Liver (tissue), 8 donors: ENCODE measurements at regions not wholly inside any gene's neighbourhood (a gene's known extent, or its start where the extent isn't known, plus 50 kb on each side); places are given as distances from the start of the nearest gene placed in this dataset.

Experiments used
- DNase-seq: peaks from one replicate; pipeline ENCODE4 v3.0.0-alpha.2; 2017; ENCODE audit warnings: low spot score
- H3K27ac ChIP-seq, 2 donors: one replicate each; pipeline ENCODE4 v1.7.0; 2013; ENCODE audit warnings: inconsistent platforms in 2 of 2, low read length in 2 of 2, control low read depth in 1 of 2, low read depth in 1 of 2, mild to moderate bottlenecking in 1 of 2
- H3K27me3 ChIP-seq, 4 donors: one replicate each; pipeline versions ENCODE4 v1.6.1 to v1.7.0; 2013; ENCODE audit warnings: low read length in 3 of 4, inconsistent platforms in 1 of 4, mild to moderate bottlenecking in 1 of 4, moderate library complexity in 1 of 4; ENCODE audit not compliant: control insufficient read depth in 4 of 4, insufficient read depth in 4 of 4
- H3K36me3 ChIP-seq, 4 donors: one replicate each; pipeline versions ENCODE4 v1.6.1 to v1.7.0; 2013; ENCODE audit warnings: low read length in 3 of 4, mild to moderate bottlenecking in 3 of 4, low read depth in 1 of 4, moderate library complexity in 1 of 4; ENCODE audit not compliant: control insufficient read depth in 4 of 4, insufficient read depth in 3 of 4
- H3K4me1 ChIP-seq, 4 donors: one replicate each; pipeline versions ENCODE4 v1.6.1 to v1.7.0; 2013; ENCODE audit warnings: low read length in 3 of 4, mild to moderate bottlenecking in 3 of 4, moderate library complexity in 1 of 4; ENCODE audit not compliant: control insufficient read depth in 4 of 4, insufficient read depth in 4 of 4
- H3K4me3 ChIP-seq, 3 donors: one replicate each; pipeline versions ENCODE4 v1.6.1 to v1.7.0; 2013; ENCODE audit warnings: low read length in 3 of 3, control low read depth in 1 of 3, low read depth in 1 of 3, mild to moderate bottlenecking in 1 of 3
- H3K9ac ChIP-seq, 2 donors: one replicate each; pipeline ENCODE4 v1.7.0; 2013; ENCODE audit warnings: low read length in 2 of 2, mild to moderate bottlenecking in 2 of 2, moderate library complexity in 2 of 2, control low read depth in 1 of 2, low read depth in 1 of 2
- H3K9me3 ChIP-seq, 4 donors: one replicate each; pipeline versions ENCODE4 v1.6.1 to v1.7.0; 2013; ENCODE audit warnings: low read length in 3 of 4; ENCODE audit not compliant: control insufficient read depth in 4 of 4
- ATF3 ChIP-seq: IDR thresholded peaks from 2 replicates; pipeline ENCODE4 v1.6.1; 2016; ENCODE audit warnings: antibody characterized with exemption
- EGR1 ChIP-seq, 2 donors: IDR thresholded peaks; 2 replicates each; pipeline ENCODE4 v1.6.1; 2016 to 2018; ENCODE audit warnings: antibody characterized with exemption in 2 of 2, low read depth in 2 of 2
- FOXA1 ChIP-seq: IDR thresholded peaks from 2 replicates; pipeline ENCODE4 v1.6.1; 2016; ENCODE audit warnings: antibody characterized with exemption
- FOXA2 ChIP-seq: IDR thresholded peaks from 2 replicates; pipeline ENCODE4 v1.6.1; 2016; ENCODE audit warnings: antibody characterized with exemption
- GABPA ChIP-seq, 2 donors: IDR thresholded peaks in 1 of 2; conservative IDR thresholded peaks in 1 of 2; 2 replicates each; pipeline ENCODE4 v1.6.1; 2016; ENCODE audit warnings: antibody characterized with exemption in 2 of 2, mild to moderate bottlenecking in 1 of 2, moderate library complexity in 1 of 2
- HNF4A ChIP-seq, 2 donors: conservative IDR thresholded peaks; 2 replicates each; pipeline ENCODE4 v1.6.1; 2016; ENCODE audit warnings: antibody characterized with exemption in 2 of 2, mild to moderate bottlenecking in 2 of 2
- HNF4G ChIP-seq: IDR thresholded peaks from 2 replicates; pipeline ENCODE4 v1.6.1; 2016; ENCODE audit warnings: antibody characterized with exemption
- JUND ChIP-seq, 2 donors: IDR thresholded peaks; 2 replicates each; pipeline ENCODE4 v1.6.1; 2016; ENCODE audit warnings: antibody characterized with exemption in 2 of 2
- MAX ChIP-seq: IDR thresholded peaks from 2 replicates; pipeline ENCODE4 v1.6.1; 2016; ENCODE audit warnings: antibody characterized with exemption
- NR2F2 ChIP-seq: IDR thresholded peaks from 2 replicates; pipeline ENCODE4 v1.6.1; 2016; ENCODE audit warnings: antibody characterized with exemption
- RXRA ChIP-seq, 2 donors: IDR thresholded peaks; 2 replicates each; pipeline ENCODE4 v1.6.1; 2017 to 2018; ENCODE audit warnings: antibody characterized with exemption in 2 of 2, mild to moderate bottlenecking in 1 of 2
- SP1 ChIP-seq: IDR thresholded peaks from 2 replicates; pipeline ENCODE4 v1.6.1; 2018; ENCODE audit warnings: antibody characterized with exemption, mild to moderate bottlenecking
- TAF1 ChIP-seq: conservative IDR thresholded peaks from 2 replicates; pipeline ENCODE4 v1.6.1; 2016; ENCODE audit warnings: antibody characterized with exemption, mild to moderate bottlenecking
- YY1 ChIP-seq: IDR thresholded peaks from 2 replicates; pipeline ENCODE4 v1.6.1; 2016; ENCODE audit warnings: antibody characterized with exemption, mild to moderate bottlenecking
- WGBS: extraction: QIAGEN DNeasy Blood & Tissue Kit; methylation state at CpG from one replicate; pipeline ENCODE4 v1.1.7; 2013; 5-methylcytosine and 5-hydroxymethylcytosine counted together
- TF ChIP-seq, protein P1 (sequence below): fragments of 150-350 bp; IDR thresholded peaks from 2 replicates; pipeline ENCODE4 v1.5.1; 2017; ENCODE audit warnings: improper control_type of control experiment, low read depth, low read length; ENCODE audit not compliant: missing input control
- TF ChIP-seq, protein P2 (sequence below): IDR thresholded peaks from 2 replicates; pipeline ENCODE4 v1.6.1; 2016; ENCODE audit warnings: antibody characterized with exemption
- donor health status: healthy.
- donor health status: healthy.
- donor health status: healthy.
- donor health status: healthy.
- donor health status: healthy.

- 70% methylated on average over 1 of the region's 1 CpG for WGBS
- H3K27ac ChIP-seq, result no peak overlapping the region
- no peaks in the 10 kb centered on the region for H3K36me3 ChIP-seq
- no peak overlapping the region for H3K9ac ChIP-seq
- H3K9me3 ChIP-seq, result no peaks in the 10 kb centered on the region
- H3K4me3 ChIP-seq, result no peak overlapping the region
- no peaks in the 10 kb centered on the region for H3K4me1 ChIP-seq
- DNase-seq, result no peak
- TF ChIP-seq EGR1 (IDR thresholded peaks at IDR 0.05; ENCODE audit: low read depth in 2 of 2) (no peak), JUND (IDR thresholded peaks at IDR 0.05) (no peak), SP1 (no peak)
- H3K27me3 ChIP-seq, result no peaks in the 10 kb centered on the region
Observed at GRCh38 chr7:53596230-53596629, 560.8 kb downstream of the POM121L12 start.

GRCh38 chr7:53600296-53600695 lies 564.9 kb downstream of the POM121L12 start:
- no peaks in the 10 kb centered on the region for H3K4me1 ChIP-seq
- no peak overlapping the region for H3K9ac ChIP-seq
- 72% methylated on average over 4 of the region's 4 CpGs for WGBS
- no peak overlapping the region for H3K4me3 ChIP-seq
- peaks cover 0 to 3% (median 0%) of the 10 kb centered on the region in 4 donors for H3K9me3 ChIP-seq
- H3K36me3 ChIP-seq, result no peaks in the 10 kb centered on the region
- no peak for DNase-seq
- no peak overlapping the region for H3K27ac ChIP-seq
- TF ChIP-seq ATF3, result no peak
- TF ChIP-seq HNF4A (conservative IDR thresholded peaks at IDR 0.05), result no peak
- no peak for TF ChIP-seq MAX
- no peak for TF ChIP-seq TAF1
- no peak for TF ChIP-seq SP1
- no peak for TF ChIP-seq HNF4G
- TF ChIP-seq NR2F2, result no peak
- TF ChIP-seq YY1, result no peak
- TF ChIP-seq, protein P1, sequence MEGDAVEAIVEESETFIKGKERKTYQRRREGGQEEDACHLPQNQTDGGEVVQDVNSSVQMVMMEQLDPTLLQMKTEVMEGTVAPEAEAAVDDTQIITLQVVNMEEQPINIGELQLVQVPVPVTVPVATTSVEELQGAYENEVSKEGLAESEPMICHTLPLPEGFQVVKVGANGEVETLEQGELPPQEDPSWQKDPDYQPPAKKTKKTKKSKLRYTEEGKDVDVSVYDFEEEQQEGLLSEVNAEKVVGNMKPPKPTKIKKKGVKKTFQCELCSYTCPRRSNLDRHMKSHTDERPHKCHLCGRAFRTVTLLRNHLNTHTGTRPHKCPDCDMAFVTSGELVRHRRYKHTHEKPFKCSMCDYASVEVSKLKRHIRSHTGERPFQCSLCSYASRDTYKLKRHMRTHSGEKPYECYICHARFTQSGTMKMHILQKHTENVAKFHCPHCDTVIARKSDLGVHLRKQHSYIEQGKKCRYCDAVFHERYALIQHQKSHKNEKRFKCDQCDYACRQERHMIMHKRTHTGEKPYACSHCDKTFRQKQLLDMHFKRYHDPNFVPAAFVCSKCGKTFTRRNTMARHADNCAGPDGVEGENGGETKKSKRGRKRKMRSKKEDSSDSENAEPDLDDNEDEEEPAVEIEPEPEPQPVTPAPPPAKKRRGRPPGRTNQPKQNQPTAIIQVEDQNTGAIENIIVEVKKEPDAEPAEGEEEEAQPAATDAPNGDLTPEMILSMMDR, result no peak
- TF ChIP-seq RXRA (IDR thresholded peaks at IDR 0.05), result no peak
- TF ChIP-seq, protein P2, sequence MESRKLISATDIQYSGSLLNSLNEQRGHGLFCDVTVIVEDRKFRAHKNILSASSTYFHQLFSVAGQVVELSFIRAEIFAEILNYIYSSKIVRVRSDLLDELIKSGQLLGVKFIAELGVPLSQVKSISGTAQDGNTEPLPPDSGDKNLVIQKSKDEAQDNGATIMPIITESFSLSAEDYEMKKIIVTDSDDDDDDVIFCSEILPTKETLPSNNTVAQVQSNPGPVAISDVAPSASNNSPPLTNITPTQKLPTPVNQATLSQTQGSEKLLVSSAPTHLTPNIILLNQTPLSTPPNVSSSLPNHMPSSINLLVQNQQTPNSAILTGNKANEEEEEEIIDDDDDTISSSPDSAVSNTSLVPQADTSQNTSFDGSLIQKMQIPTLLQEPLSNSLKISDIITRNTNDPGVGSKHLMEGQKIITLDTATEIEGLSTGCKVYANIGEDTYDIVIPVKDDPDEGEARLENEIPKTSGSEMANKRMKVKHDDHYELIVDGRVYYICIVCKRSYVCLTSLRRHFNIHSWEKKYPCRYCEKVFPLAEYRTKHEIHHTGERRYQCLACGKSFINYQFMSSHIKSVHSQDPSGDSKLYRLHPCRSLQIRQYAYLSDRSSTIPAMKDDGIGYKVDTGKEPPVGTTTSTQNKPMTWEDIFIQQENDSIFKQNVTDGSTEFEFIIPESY, result no peak
- no peak for TF ChIP-seq GABPA (IDR thresholded peaks at IDR 0.05 in 1 of 2, conservative IDR thresholded peaks at IDR 0.05 in 1 of 2)
- no peak for TF ChIP-seq FOXA1
- no peak for TF ChIP-seq FOXA2
- no peaks in the 10 kb centered on the region for H3K27me3 ChIP-seq
